ENCODE measurements at regions not wholly inside any gene's neighbourhood (a gene's known extent, or its start where the extent isn't known, plus 50 kb on each side); places are given as distances from the start of the nearest gene placed in this dataset.

DNA sequence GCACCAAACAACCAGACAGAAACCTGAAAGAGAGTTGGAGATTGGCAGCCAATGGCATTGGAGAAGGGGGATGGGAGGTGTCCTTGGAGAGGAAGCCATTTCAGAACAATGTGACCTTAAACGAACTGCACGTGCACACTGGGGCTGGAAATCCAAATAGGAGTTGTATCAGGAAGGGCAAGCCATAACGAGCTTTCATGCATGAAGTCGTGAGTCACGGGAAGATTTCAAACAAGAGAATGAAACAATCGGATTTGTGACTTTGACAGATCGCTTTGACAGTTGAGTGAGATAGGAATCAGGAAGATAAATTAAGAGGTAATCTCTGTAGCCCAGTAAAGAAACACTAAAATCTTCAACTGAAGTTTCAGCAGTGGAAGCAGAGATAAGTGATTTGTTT, 445.8 kb upstream of the ZP4 start:
- TF ChIP-seq, protein P1, sequence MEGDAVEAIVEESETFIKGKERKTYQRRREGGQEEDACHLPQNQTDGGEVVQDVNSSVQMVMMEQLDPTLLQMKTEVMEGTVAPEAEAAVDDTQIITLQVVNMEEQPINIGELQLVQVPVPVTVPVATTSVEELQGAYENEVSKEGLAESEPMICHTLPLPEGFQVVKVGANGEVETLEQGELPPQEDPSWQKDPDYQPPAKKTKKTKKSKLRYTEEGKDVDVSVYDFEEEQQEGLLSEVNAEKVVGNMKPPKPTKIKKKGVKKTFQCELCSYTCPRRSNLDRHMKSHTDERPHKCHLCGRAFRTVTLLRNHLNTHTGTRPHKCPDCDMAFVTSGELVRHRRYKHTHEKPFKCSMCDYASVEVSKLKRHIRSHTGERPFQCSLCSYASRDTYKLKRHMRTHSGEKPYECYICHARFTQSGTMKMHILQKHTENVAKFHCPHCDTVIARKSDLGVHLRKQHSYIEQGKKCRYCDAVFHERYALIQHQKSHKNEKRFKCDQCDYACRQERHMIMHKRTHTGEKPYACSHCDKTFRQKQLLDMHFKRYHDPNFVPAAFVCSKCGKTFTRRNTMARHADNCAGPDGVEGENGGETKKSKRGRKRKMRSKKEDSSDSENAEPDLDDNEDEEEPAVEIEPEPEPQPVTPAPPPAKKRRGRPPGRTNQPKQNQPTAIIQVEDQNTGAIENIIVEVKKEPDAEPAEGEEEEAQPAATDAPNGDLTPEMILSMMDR (IDR thresholded peaks at IDR 0.05), result no peak
- TF ChIP-seq FOSL2 (IDR thresholded peaks at IDR 0.05) (no peak), FOSL2 (CRISPR knock-in tag; IDR thresholded peaks at IDR 0.05) (no peak), NPAS2 (CRISPR knock-in tag; IDR thresholded peaks at IDR 0.05; ENCODE audit: borderline replicate concordance) (no peak), KDM5A (IDR thresholded peaks at IDR 0.05) (no peak), EP300 (IDR thresholded peaks at IDR 0.05) (no peak), POLR2A (IDR thresholded peaks at IDR 0.05; ENCODE audit: low read length) (no peak), RCOR1 (IDR thresholded peaks at IDR 0.05; ENCODE audit: low read depth, low read length) (no peak), RAD21 (conservative IDR thresholded peaks at IDR 0.05 in 1 of 2, IDR thresholded peaks at IDR 0.05 in 1 of 2) (no peak)
